ENCODE measurements at regions not wholly inside any gene's neighbourhood (a gene's known extent, or its start where the extent isn't known, plus 50 kb on each side); places are given as distances from the start of the nearest gene placed in this dataset.

DNA sequence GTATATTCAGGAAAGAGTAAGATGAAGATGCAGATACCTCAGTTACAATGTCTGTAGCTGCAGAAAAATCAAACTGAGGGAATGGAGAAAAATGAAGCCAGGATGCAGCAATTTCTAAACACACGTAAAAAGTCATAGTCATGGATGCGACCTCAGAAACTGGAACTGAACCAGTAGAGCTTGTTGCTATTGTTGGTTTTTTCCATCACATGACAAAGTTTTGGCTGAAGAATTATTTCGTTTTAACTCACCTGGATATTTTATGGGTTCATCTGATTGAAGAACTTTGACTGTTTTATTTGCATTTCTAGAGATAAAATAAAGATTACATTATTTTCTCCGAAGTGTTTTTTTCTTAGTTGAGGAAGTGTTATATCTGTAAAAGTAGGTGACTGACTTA, 591.2 kb downstream of the ZBBX start (continued):
- TF ChIP-seq, protein P1, sequence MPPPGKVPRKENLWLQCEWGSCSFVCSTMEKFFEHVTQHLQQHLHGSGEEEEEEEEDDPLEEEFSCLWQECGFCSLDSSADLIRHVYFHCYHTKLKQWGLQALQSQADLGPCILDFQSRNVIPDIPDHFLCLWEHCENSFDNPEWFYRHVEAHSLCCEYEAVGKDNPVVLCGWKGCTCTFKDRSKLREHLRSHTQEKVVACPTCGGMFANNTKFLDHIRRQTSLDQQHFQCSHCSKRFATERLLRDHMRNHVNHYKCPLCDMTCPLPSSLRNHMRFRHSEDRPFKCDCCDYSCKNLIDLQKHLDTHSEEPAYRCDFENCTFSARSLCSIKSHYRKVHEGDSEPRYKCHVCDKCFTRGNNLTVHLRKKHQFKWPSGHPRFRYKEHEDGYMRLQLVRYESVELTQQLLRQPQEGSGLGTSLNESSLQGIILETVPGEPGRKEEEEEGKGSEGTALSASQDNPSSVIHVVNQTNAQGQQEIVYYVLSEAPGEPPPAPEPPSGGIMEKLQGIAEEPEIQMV (tag; conservative IDR thresholded peaks at IDR 0.05; ENCODE audit: low read depth) = no peak
- TF ChIP-seq FOXJ3 (CRISPR knock-in tag; IDR thresholded peaks at IDR 0.05) (no peak), GABPA (tag; conservative IDR thresholded peaks at IDR 0.05; ENCODE audit: low read depth) (no peak), TAL1 (IDR thresholded peaks at IDR 0.05) (no peak)

GRCh38 chr3:166785876-166786275, 594.2 kb downstream of the ZBBX start:
- H3K79me2 ChIP-seq (ENCODE audit: control insufficient read depth, insufficient read depth, low read length) = no peaks in the 10 kb centered on the region
- DNase-seq (ENCODE audit: extremely low read depth in 1 of 4, low spot score in 3 of 4) (no peak), FAIRE-seq (no peak), ATAC-seq (no peak)
- H3K9ac ChIP-seq (ENCODE audit: insufficient read depth in 1 of 2, low read depth in 2 of 2, low read length in 2 of 2) = no peak overlapping the region
- no TSS peak for BruUV-seq (replicated peaks)
- in situ Hi-C loops (cut with MboI) = no loop called here
- intact Hi-C loops (cut with micrococcal nuclease) = no loop called here
- H3K27ac ChIP-seq (ENCODE audit: extremely low read depth, low read depth, low read length) = no peak overlapping the region
- H3K4me3 ChIP-seq = no peak overlapping the region
- 2% methylated on average over 2 of the region's 2 CpGs for WGBS (ENCODE audit: insufficient coverage, low coverage, missing lambda C conversion rate)
- H3K27me3 ChIP-seq (ENCODE audit: control insufficient read depth in 2 of 2, insufficient read depth in 2 of 2, low read length in 2 of 2) = no peaks in the 10 kb centered on the region
- ChIA-PET POLR2A (no interaction called here), CTCF (ENCODE audit: low intra/inter-chr PET ratio) (no interaction called here)
- H2AFZ ChIP-seq (ENCODE audit: low read depth, low read length) = no peak overlapping the region
- H3K4me2 ChIP-seq (ENCODE audit: insufficient read depth, low read length) = no peak overlapping the region
- H3K4me1 ChIP-seq (replicated peaks in 1 of 2; ENCODE audit: control insufficient read depth in 2 of 2, insufficient read depth in 2 of 2, low read length in 2 of 2) = no peaks in the 10 kb centered on the region
- no peaks in the 10 kb centered on the region for H3K36me3 ChIP-seq (ENCODE audit: control insufficient read depth, insufficient read depth, low read length)
- H3K9me3 ChIP-seq (replicated peaks; ENCODE audit: control insufficient read depth, insufficient read depth, low read depth, low read length) = no peaks in the 10 kb centered on the region
- no peaks in the 10 kb centered on the region for H4K20me1 ChIP-seq (replicated peaks; ENCODE audit: control insufficient read depth, insufficient read depth, low read length)
- no peaks in the 10 kb centered on the region for H3K9me1 ChIP-seq (ENCODE audit: control insufficient read depth, insufficient read depth, low read length)
- TF ChIP-seq HNRNPL (IDR thresholded peaks at IDR 0.05; ENCODE audit: low read depth, low read length) (no peak), ZNF197 (CRISPR knock-in tag; IDR thresholded peaks at IDR 0.05; ENCODE audit: low read depth) (no peak), ZFP1 (CRISPR knock-in tag; IDR thresholded peaks at IDR 0.05) (no peak), ZBTB49 (CRISPR knock-in tag; IDR thresholded peaks at IDR 0.05; ENCODE audit: borderline replicate concordance) (no peak), FOXK1 (CRISPR knock-in tag; IDR thresholded peaks at IDR 0.05; ENCODE audit: borderline replicate concordance) (no peak), USF2 (CRISPR knock-in tag; IDR thresholded peaks at IDR 0.05) (no peak), SMAD2 (IDR thresholded peaks at IDR 0.05; ENCODE audit: low read depth, low read length) (no peak), ZKSCAN3 (CRISPR knock-in tag; IDR thresholded peaks at IDR 0.05) (no peak), KLF10 (CRISPR knock-in tag; IDR thresholded peaks at IDR 0.05) (no peak), ZNF592 (IDR thresholded peaks at IDR 0.05) (no peak)

All from K562 (cell line).